SK-N-SH treated with all-trans-retinoic acid at 6 μM for 48 hours (cell line): ENCODE measurements at regions not wholly inside any gene's neighbourhood (a gene's known extent, or its start where the extent isn't known, plus 50 kb on each side); places are given as distances from the start of the nearest gene placed in this dataset.

ENCODE experiments used
- CSRNP3 ChIP-seq: fragments of 250-450 bp; sonication (Bioruptor Pico); IDR thresholded peaks from 2 replicates; pipeline ENCODE4 v1.5.1; 2021; ENCODE audit warnings: mild to moderate bottlenecking, moderate library complexity
- OSR1 ChIP-seq: fragments of 250-450 bp; sonication (Bioruptor Pico); IDR thresholded peaks from 2 replicates; pipeline ENCODE4 v1.8.0; 2022; ENCODE audit warnings: moderate library complexity, mild to moderate bottlenecking, inconsistent platforms
- TCF4 ChIP-seq: fragments of 250-450 bp; sonication (Bioruptor Pico); IDR thresholded peaks from 2 replicates; pipeline ENCODE4 v1.8.0; 2021; ENCODE audit warnings: mild to moderate bottlenecking, moderate library complexity, borderline replicate concordance
- TOX ChIP-seq: fragments of 250-450 bp; sonication (Bioruptor Pico); IDR thresholded peaks from 2 replicates; pipeline ENCODE4 v1.8.0; 2021; ENCODE audit warnings: mild to moderate bottlenecking, moderate library complexity, borderline replicate concordance
- ZC3H10 ChIP-seq: fragments of 250-450 bp; sonication (Bioruptor Pico); IDR thresholded peaks from 2 replicates; pipeline ENCODE4 v1.5.1; 2021; ENCODE audit warnings: mild to moderate bottlenecking, moderate library complexity
- ZFP30 ChIP-seq: fragments of 450-650 bp; formaldehyde crosslinking; IDR thresholded peaks from 2 replicates; pipeline ENCODE4 v1.5.0; 2022; ENCODE audit warnings: mild to moderate bottlenecking, moderate library complexity
- ZNF8 ChIP-seq: fragments of 450-650 bp; formaldehyde crosslinking; IDR thresholded peaks from 2 replicates; pipeline ENCODE4 v1.5.0; 2020; ENCODE audit warnings: mild to moderate bottlenecking, moderate library complexity

GRCh38 chr12:58988643-58989344 lies 68.5 kb upstream of the LRIG3 start:
- TF ChIP-seq ZC3H10 (CRISPR knock-in tag) (no peak), ZFP30 (CRISPR knock-in tag) (no peak), TOX (CRISPR knock-in tag) (no peak), CSRNP3 (no peak), TCF4 (CRISPR knock-in tag) (no peak), ZNF8 (CRISPR knock-in tag) (no peak), OSR1 (CRISPR knock-in tag) (no peak)
